ENCODE measurements at regions not wholly inside any gene's neighbourhood (a gene's known extent, or its start where the extent isn't known, plus 50 kb on each side); places are given as distances from the start of the nearest gene placed in this dataset.

DNA sequence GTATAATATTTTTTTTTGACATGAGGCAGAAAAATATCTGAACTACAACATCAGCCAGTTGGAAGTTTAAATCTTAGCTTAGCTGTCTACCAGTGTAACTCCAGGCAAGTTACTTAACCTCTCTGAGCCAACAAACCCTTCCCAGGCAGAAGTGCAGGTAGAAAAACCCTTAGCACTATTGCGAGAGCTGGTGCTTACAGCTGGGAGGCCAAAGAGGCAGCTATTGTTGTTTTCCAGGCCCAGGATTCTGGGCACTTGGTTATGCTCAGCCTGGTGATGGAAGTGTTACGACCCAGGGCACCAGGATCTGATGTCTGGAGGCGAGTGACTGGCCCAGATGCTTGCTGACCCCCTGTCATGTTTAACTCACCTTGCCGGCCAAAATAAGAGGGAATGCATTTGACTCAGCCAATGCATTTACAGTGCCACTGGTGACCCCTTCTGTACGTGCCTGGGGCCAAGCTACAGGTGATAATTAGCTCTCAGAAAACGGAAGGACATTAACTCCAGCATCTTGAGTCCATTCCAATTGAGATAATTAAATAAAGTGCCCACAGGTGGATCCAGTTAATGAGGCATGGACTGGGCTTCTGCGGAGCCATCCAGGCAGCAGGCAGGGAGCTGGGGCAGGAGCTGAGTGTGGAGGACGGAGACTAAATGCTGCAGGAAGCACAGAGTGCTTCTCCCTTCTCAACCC lies 126.5 kb upstream of the HABP2 start:
- intact Hi-C loops (cut with micrococcal nuclease) (no loop called here), in situ Hi-C loops (cut with MboI) (no loop called here)
- Histone ChIP-seq H3K27me3 (ENCODE audit: control insufficient read depth in 2 of 2, insufficient read depth in 2 of 2, low read length in 2 of 2) (no peaks in the 10 kb centered on the region; a peak in 2 of 5 replicates), H3K79me2 (ENCODE audit: control insufficient read depth, insufficient read depth, low read length) (no peaks in the 10 kb centered on the region), H3K36me3 (ENCODE audit: control insufficient read depth, insufficient read depth, low read length) (no peaks in the 10 kb centered on the region), H3K4me3 (no peak overlapping the region), H4K20me1 (replicated peaks; ENCODE audit: control insufficient read depth, insufficient read depth, low read length) (no peaks in the 10 kb centered on the region), H3K4me2 (ENCODE audit: insufficient read depth, low read length) (no peak overlapping the region), H3K9me1 (ENCODE audit: control insufficient read depth, insufficient read depth, low read length) (no peaks in the 10 kb centered on the region), H3K4me1 (replicated peaks in 1 of 2; ENCODE audit: control insufficient read depth in 2 of 2, insufficient read depth in 2 of 2, low read length in 2 of 2) (no peaks in the 10 kb centered on the region), H2AFZ (ENCODE audit: low read depth, low read length) (no peak overlapping the region), H3K9ac (ENCODE audit: insufficient read depth in 1 of 2, low read depth in 2 of 2, low read length in 2 of 2) (no peak overlapping the region), H3K9me3 (replicated peaks; ENCODE audit: control insufficient read depth, insufficient read depth, low read depth, low read length) (no peaks in the 10 kb centered on the region), H3K27ac (ENCODE audit: extremely low read depth, low read depth, low read length) (no peak overlapping the region)
- CTCF ChIA-PET (ENCODE audit: low intra/inter-chr PET ratio), result no interaction called here
- ATAC-seq (no peak), FAIRE-seq (no peak), DNase-seq (ENCODE audit: extremely low read depth in 1 of 4, low spot score in 3 of 4) (no peak)
- no TSS peak for BruUV-seq (replicated peaks)
- TF ChIP-seq, protein P1, sequence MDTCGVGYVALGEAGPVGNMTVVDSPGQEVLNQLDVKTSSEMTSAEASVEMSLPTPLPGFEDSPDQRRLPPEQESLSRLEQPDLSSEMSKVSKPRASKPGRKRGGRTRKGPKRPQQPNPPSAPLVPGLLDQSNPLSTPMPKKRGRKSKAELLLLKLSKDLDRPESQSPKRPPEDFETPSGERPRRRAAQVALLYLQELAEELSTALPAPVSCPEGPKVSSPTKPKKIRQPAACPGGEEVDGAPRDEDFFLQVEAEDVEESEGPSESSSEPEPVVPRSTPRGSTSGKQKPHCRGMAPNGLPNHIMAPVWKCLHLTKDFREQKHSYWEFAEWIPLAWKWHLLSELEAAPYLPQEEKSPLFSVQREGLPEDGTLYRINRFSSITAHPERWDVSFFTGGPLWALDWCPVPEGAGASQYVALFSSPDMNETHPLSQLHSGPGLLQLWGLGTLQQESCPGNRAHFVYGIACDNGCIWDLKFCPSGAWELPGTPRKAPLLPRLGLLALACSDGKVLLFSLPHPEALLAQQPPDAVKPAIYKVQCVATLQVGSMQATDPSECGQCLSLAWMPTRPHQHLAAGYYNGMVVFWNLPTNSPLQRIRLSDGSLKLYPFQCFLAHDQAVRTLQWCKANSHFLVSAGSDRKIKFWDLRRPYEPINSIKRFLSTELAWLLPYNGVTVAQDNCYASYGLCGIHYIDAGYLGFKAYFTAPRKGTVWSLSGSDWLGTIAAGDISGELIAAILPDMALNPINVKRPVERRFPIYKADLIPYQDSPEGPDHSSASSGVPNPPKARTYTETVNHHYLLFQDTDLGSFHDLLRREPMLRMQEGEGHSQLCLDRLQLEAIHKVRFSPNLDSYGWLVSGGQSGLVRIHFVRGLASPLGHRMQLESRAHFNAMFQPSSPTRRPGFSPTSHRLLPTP (IDR thresholded peaks at IDR 0.05; ENCODE audit: borderline replicate concordance, extremely low read depth, insufficient read length), result no peak
- TF ChIP-seq ZNF445 (CRISPR knock-in tag; IDR thresholded peaks at IDR 0.05; ENCODE audit: low read depth), result no peak
- no peak for TF ChIP-seq ZNF23 (CRISPR knock-in tag; IDR thresholded peaks at IDR 0.05)
- TF ChIP-seq EWSR1 (IDR thresholded peaks at IDR 0.05; ENCODE audit: borderline replicate concordance, low read depth, partially characterized antibody), result no peak
- no peak for TF ChIP-seq RCOR1 (IDR thresholded peaks at IDR 0.05; ENCODE audit: borderline replicate concordance in 1 of 2, low read depth in 2 of 2, low read length in 2 of 2)
- TF ChIP-seq RBFOX2 (IDR thresholded peaks at IDR 0.05; ENCODE audit: low read depth, low read length), result no peak
- TF ChIP-seq NUFIP1 (IDR thresholded peaks at IDR 0.05; ENCODE audit: partially characterized antibody), result no peak
- TF ChIP-seq WHSC1 (IDR thresholded peaks at IDR 0.05; ENCODE audit: low read length), result no peak
- TF ChIP-seq PTTG1 (tag; IDR thresholded peaks at IDR 0.05; ENCODE audit: low read depth), result no peak
- TF ChIP-seq, protein P2, sequence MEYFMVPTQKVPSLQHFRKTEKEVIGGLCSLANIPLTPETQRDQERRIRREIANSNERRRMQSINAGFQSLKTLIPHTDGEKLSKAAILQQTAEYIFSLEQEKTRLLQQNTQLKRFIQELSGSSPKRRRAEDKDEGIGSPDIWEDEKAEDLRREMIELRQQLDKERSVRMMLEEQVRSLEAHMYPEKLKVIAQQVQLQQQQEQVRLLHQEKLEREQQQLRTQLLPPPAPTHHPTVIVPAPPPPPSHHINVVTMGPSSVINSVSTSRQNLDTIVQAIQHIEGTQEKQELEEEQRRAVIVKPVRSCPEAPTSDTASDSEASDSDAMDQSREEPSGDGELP (CRISPR knock-in tag; IDR thresholded peaks at IDR 0.05; ENCODE audit: borderline replicate concordance), result no peak
- TF ChIP-seq, protein P3, sequence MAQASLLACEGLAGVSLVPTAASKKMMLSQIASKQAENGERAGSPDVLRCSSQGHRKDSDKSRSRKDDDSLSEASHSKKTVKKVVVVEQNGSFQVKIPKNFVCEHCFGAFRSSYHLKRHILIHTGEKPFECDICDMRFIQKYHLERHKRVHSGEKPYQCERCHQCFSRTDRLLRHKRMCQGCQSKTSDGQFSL (CRISPR knock-in tag; IDR thresholded peaks at IDR 0.05), result no peak
- TF ChIP-seq, protein P3 (tag; IDR thresholded peaks at IDR 0.05), result no peak
- no peak for TF ChIP-seq NCOR1 (IDR thresholded peaks at IDR 0.05)
- TF ChIP-seq CHCHD3 (CRISPR knock-in tag; IDR thresholded peaks at IDR 0.05), result no peak
- no peak for TF ChIP-seq NCOA2 (IDR thresholded peaks at IDR 0.05; ENCODE audit: partially characterized antibody in 2 of 2)
- 4% methylated on average over 7 of the region's 8 CpGs for WGBS (ENCODE audit: insufficient coverage, low coverage, missing lambda C conversion rate)
- POLR2A ChIA-PET, result interaction anchor here (1.2 to 1.3 kb wide), 2 partner anchors 10 to 14 kb away, joined by 3 to 6 read pairs; no protein-coding TSS in a partner anchor

All from K562 (cell line).